ENCODE measurements at regions not wholly inside any gene's neighbourhood (a gene's known extent, or its start where the extent isn't known, plus 50 kb on each side); places are given as distances from the start of the nearest gene placed in this dataset.

DNA sequence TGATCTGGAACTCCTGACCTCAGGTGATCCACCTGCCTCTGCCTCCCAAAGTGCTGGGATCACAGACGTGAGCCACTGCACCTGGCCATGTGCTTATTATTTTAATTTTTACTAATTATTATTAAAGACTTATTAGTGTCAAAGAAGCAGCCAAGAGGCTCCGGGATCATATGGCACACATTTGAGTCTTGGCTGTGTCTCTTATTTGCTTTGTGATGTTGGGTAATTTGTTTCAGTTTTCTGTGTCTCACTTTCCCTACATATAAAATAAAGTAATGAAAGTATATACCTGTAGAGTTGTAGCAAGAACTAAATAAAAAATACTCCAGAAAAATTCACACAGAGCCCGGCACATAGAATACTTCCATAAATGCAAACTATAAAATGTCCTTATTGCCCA lies 238.0 kb upstream of the TBL1XR1 start:
- TF ChIP-seq, protein P1, sequence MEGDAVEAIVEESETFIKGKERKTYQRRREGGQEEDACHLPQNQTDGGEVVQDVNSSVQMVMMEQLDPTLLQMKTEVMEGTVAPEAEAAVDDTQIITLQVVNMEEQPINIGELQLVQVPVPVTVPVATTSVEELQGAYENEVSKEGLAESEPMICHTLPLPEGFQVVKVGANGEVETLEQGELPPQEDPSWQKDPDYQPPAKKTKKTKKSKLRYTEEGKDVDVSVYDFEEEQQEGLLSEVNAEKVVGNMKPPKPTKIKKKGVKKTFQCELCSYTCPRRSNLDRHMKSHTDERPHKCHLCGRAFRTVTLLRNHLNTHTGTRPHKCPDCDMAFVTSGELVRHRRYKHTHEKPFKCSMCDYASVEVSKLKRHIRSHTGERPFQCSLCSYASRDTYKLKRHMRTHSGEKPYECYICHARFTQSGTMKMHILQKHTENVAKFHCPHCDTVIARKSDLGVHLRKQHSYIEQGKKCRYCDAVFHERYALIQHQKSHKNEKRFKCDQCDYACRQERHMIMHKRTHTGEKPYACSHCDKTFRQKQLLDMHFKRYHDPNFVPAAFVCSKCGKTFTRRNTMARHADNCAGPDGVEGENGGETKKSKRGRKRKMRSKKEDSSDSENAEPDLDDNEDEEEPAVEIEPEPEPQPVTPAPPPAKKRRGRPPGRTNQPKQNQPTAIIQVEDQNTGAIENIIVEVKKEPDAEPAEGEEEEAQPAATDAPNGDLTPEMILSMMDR (IDR thresholded peaks at IDR 0.05; ENCODE audit: low read depth, low read length), result no peak
- no peak overlapping the region for H3K4me3 ChIP-seq (ENCODE audit: low read depth, low read length)

DNA sequence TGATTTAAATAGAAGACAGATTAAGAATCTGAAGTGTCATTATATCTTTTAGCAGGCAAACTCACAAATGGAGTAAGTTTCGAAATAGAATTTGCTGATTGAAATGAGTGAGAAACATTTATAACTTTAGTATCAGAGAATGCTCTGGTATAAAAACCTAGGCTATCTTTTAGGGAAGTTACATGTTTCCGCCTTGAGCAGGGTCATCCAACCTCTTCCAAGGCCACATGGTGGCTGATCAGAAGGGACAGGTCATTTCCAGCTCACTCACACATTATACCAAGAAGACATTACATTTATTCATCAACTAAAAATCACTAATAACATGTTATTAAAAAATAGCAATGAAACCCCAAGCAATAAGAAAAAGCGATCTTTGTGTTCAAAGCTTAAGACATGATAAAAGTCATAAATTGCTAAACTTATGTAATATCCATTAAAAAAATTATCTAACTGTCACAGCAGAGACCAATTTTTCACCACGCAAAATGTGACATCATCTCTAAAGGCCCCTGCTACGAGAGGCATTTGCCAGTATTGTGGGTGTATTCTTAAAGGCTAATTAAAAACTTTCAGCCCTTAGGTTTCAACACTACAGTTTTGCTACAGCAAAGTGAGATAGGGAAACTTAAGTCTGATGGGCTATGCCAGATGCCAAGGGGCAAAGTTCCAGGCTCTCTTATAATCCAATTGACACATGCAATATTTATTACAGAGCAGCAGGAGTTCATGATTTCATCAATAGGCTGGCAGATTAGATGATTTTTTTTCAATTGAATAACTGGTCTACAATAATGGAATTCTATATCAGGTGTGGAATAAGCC lies 240.4 kb upstream of the TBL1XR1 start:
- TF ChIP-seq, protein P1 (IDR thresholded peaks at IDR 0.05; ENCODE audit: low read depth, low read length), result no peak
- no peak overlapping the region for H3K4me3 ChIP-seq (ENCODE audit: low read depth, low read length)

DNA sequence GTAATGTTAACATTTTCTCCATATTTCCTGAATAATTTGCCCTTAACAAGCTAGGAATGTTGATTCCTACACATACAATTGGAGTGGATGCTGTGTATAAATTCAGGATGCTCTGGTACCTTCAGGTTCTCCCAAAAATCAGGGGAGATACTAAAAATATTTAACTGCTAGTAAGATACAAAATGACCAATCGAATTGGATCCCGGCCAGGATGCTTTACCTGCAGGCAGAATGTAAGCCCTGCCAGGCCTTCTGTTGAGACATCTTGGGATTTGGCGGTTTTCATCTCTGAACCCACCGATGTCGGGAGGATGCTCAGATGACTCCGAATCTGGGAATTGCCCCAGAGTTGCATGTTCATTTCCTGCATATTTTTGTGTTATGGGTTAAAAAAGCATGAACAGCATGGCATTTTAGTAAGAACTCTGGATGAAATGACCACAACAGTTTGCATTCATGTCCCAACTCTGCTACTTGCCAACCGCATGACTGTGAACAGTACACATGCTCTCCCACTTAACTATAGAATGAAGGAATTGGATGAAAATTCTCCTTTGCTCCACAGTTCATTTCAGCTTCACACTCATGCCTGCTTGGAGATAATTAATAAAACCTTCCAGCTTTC lies 241.4 kb upstream of the TBL1XR1 start:
- TF ChIP-seq, protein P1 (IDR thresholded peaks at IDR 0.05; ENCODE audit: low read depth, low read length), result no peak
- no peak overlapping the region for H3K4me3 ChIP-seq (ENCODE audit: low read depth, low read length)

DNA sequence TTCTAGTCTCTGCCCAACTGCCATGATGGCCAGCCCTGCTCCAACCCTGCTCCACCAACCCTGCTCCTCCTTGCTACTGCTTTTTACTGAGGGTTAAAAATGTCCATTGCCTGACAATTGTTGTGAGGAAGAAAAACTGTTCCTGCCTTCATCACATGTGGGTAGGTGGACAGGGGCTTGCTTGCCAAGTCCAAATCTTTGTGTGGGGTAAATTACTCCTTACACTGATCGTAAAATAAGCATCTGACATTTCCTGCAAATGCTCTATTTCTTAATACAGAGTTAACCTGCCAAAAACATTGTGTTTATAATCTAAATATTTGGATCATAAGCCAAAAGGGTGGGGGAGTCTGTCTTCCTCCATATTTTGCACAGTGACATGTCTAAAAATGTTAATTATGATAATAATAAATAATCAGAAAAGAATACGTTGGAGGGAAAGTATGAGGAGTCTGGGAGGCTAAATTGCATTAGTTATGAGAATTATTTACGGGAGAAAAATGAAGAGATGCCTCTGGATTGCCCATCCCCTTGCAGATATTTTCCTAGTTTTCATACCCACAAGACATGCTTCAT lies 242.5 kb upstream of the TBL1XR1 start:
- no peak overlapping the region for H3K4me3 ChIP-seq (ENCODE audit: low read depth, low read length)
- TF ChIP-seq, protein P1 (IDR thresholded peaks at IDR 0.05; ENCODE audit: low read depth, low read length), result no peak

DNA sequence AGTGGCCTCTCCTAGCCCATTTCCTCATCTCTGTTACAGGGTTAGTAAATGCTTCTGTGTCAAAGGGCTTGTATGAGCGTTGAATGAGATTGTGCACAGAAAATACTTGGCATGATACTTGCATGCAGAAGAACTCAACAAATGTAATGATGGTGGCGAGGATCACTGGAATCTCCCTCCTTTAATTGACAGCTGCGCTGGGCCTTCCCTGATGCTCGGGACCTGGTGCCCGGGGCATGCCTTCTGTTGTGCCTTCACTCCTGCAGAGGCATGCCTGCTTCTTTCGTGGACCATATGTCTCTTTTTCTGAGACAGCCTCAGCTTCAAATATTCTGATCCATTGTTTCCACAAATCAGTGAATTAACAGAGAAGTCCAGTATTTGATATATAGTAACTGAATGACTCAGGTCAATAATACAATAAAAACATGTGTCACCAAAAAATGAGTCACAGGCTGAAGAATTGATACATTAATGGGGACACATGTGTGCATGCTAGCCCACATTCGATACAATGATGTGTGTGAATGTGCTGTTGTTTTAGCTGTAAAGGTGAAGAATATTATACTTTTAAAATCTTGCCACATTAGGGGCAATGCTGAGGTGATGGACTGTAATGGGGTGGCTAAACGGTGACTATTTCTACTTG lies 243.3 kb upstream of the TBL1XR1 start:
- TF ChIP-seq, protein P1 (IDR thresholded peaks at IDR 0.05; ENCODE audit: low read depth, low read length), result no peak
- H3K4me3 ChIP-seq (ENCODE audit: low read depth, low read length), result no peak overlapping the region

DNA sequence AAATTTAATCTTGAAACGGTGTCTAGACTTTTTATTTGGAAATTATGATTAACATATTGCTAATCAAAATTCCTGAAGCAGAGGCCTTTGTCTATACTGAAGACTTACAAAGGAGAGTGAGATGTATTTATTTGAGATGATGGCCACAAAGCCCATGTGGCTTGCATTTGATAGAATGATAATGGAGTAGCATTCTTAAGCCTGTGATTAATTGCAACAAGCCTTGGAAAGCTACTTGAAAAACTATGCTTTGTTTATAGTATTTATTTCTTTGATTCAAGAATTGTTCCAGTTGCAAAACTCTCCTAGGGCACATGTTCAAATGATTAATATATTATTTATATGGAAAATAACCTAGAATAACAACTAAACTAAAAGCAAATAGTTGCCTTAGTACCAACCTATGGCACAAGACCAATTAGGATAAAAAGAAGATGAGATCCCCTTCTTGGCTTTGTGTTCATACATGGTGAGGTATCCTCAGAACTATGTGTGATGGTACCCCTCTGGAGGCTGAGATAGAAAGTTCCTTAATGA lies 244.1 kb upstream of the TBL1XR1 start:
- TF ChIP-seq, protein P1 (IDR thresholded peaks at IDR 0.05; ENCODE audit: low read depth, low read length), result no peak
- no peak overlapping the region for H3K4me3 ChIP-seq (ENCODE audit: low read depth, low read length)

All from WI38 (cell line).